Activated CD4-positive, alpha-beta T cell treated with anti-CD3 and anti-CD28 coated beads, Interleukin-2, amount 10 ng/mL, durations not matched to agents 24 days and 14 days (primary cell): ENCODE measurements at regions not wholly inside any gene's neighbourhood (a gene's known extent, or its start where the extent isn't known, plus 50 kb on each side); places are given as distances from the start of the nearest gene placed in this dataset.
"Not testable (repeated sequence)": the region's sequence is repeated elsewhere in the genome, so short reads cannot be mapped to it uniquely, and the experiment has no call there.

Experiments used
- DNase-seq: peaks from one replicate; pipeline ENCODE4 v3.0.0; 2022
- H3K27ac Mint-ChIP-seq: one replicate; pipeline ENCODE4 v1.8.0; 2022; ENCODE audit warnings: mild to moderate bottlenecking, mixed read lengths
- H3K27me3 Mint-ChIP-seq: one replicate; pipeline ENCODE4 v1.8.0; 2022; ENCODE audit warnings: mixed read lengths
- H3K36me3 Mint-ChIP-seq: one replicate; pipeline ENCODE4 v1.8.0; 2022; ENCODE audit warnings: low read depth, mild to moderate bottlenecking, mixed read lengths
- H3K4me1 Mint-ChIP-seq: one replicate; pipeline ENCODE4 v1.8.0; 2021; ENCODE audit warnings: mixed read lengths
- H3K4me3 Mint-ChIP-seq: one replicate; pipeline ENCODE4 v1.8.0; 2022; ENCODE audit warnings: mild to moderate bottlenecking, moderate library complexity, mixed read lengths
- H3K9me3 Mint-ChIP-seq: one replicate; pipeline ENCODE4 v1.8.0; 2021; ENCODE audit warnings: mixed read lengths
- intact Hi-C: fragments of 100-400 bp; cut with micrococcal nuclease; formaldehyde crosslinking; loops from one replicate; pipeline ENCODE4 v1.15.1; 2023

- no peak overlapping the region for H3K4me3 Mint-ChIP-seq
Measured at GRCh38 chr10:81541517-81541916, 333.5 kb upstream of the NRG3 start.

GRCh38 chr10:81546243-81546642, 328.8 kb upstream of the NRG3 start:
- DNase-seq = no peak
- Mint-ChIP-seq H3K4me1 (no peaks in the 10 kb centered on the region), H3K27me3 (no peaks in the 10 kb centered on the region), H3K27ac (no peak overlapping the region), H3K9me3 (no peaks in the 10 kb centered on the region), H3K4me3 (no peak overlapping the region), H3K36me3 (no peaks in the 10 kb centered on the region)
- intact Hi-C loops = no loop called here

More at GRCh38 chr10:81541517-81541916, 333.5 kb upstream of the NRG3 start:
- DNase-seq = no peak
- intact Hi-C loops = no loop called here
- Mint-ChIP-seq H3K36me3 (no peaks in the 10 kb centered on the region), H3K27ac (no peak overlapping the region), H3K9me3 (peaks cover 9% of the 10 kb centered on the region), H3K27me3 (no peaks in the 10 kb centered on the region), H3K4me1 (no peaks in the 10 kb centered on the region)

- no peaks in the 10 kb centered on the region for H3K36me3 Mint-ChIP-seq
- no peak overlapping the region for H3K27ac Mint-ChIP-seq
- intact Hi-C loops = no loop called here
- no peak for DNase-seq
- H3K4me1 Mint-ChIP-seq = no peaks in the 10 kb centered on the region
- no peaks in the 10 kb centered on the region for H3K27me3 Mint-ChIP-seq
- no peaks in the 10 kb centered on the region for H3K9me3 Mint-ChIP-seq
- H3K4me3 Mint-ChIP-seq = no peak overlapping the region
Measured at GRCh38 chr10:81548160-81548559, 326.8 kb upstream of the NRG3 start.

- no peaks in the 10 kb centered on the region for H3K4me1 Mint-ChIP-seq
- H3K27ac Mint-ChIP-seq = no peak overlapping the region
- no peak for DNase-seq
- H3K9me3 Mint-ChIP-seq = peaks cover 10% of the 10 kb centered on the region
- H3K27me3 Mint-ChIP-seq = no peaks in the 10 kb centered on the region
- no peaks in the 10 kb centered on the region for H3K36me3 Mint-ChIP-seq
- intact Hi-C loops = no loop called here
- H3K4me3 Mint-ChIP-seq = no peak overlapping the region
Measured at GRCh38 chr10:81564143-81564542, 310.9 kb upstream of the NRG3 start.

GRCh38 chr10:81569488-81569887, 305.5 kb upstream of the NRG3 start:
- no peak overlapping the region for H3K4me3 Mint-ChIP-seq

GRCh38 chr10:81570349-81570748, 304.6 kb upstream of the NRG3 start:
- Mint-ChIP-seq H3K4me3 (no peak overlapping the region), H3K9me3 (no peaks in the 10 kb centered on the region), H3K27me3 (no peaks in the 10 kb centered on the region), H3K27ac (no peak overlapping the region), H3K4me1 (no peaks in the 10 kb centered on the region), H3K36me3 (no peaks in the 10 kb centered on the region)
- DNase-seq = no peak
- intact Hi-C loops = no loop called here

More at GRCh38 chr10:81569488-81569887, 305.5 kb upstream of the NRG3 start:
- no peaks in the 10 kb centered on the region for H3K9me3 Mint-ChIP-seq
- H3K36me3 Mint-ChIP-seq = no peaks in the 10 kb centered on the region
- no peaks in the 10 kb centered on the region for H3K27me3 Mint-ChIP-seq
- DNase-seq = no peak
- no peaks in the 10 kb centered on the region for H3K4me1 Mint-ChIP-seq
- intact Hi-C loops = no loop called here
- H3K27ac Mint-ChIP-seq = no peak overlapping the region

- Mint-ChIP-seq H3K4me1 (no peaks in the 10 kb centered on the region), H3K27me3 (no peaks in the 10 kb centered on the region), H3K4me3 (no peak overlapping the region), H3K9me3 (peaks cover 3% of the 10 kb centered on the region), H3K36me3 (no peaks in the 10 kb centered on the region), H3K27ac (no peak overlapping the region)
- intact Hi-C loops = no loop called here
- DNase-seq = no peak
Measured at GRCh38 chr10:81570878-81571794, 303.9 kb upstream of the NRG3 start.

- Mint-ChIP-seq H3K4me1 (no peaks in the 10 kb centered on the region), H3K4me3 (no peak overlapping the region), H3K27ac (no peak overlapping the region), H3K36me3 (no peaks in the 10 kb centered on the region), H3K9me3 (peaks cover 3% of the 10 kb centered on the region), H3K27me3 (no peaks in the 10 kb centered on the region)
- intact Hi-C loops = no loop called here
- DNase-seq = no peak
Measured at GRCh38 chr10:81575036-81575435, 300.0 kb upstream of the NRG3 start.

GRCh38 chr10:81576336-81576735, 298.7 kb upstream of the NRG3 start:
- no peaks in the 10 kb centered on the region for H3K4me1 Mint-ChIP-seq
- no peak for DNase-seq
- peaks cover 3% of the 10 kb centered on the region for H3K9me3 Mint-ChIP-seq
- H3K36me3 Mint-ChIP-seq = no peaks in the 10 kb centered on the region
- intact Hi-C loops = no loop called here
- H3K4me3 Mint-ChIP-seq = no peak overlapping the region
- H3K27ac Mint-ChIP-seq = no peak overlapping the region
- no peaks in the 10 kb centered on the region for H3K27me3 Mint-ChIP-seq

GRCh38 chr10:81594991-81595390, 280.0 kb upstream of the NRG3 start:
- intact Hi-C loops = no loop called here
- Mint-ChIP-seq H3K4me1 (no peaks in the 10 kb centered on the region), H3K9me3 (peaks cover 5% of the 10 kb centered on the region), H3K27me3 (no peaks in the 10 kb centered on the region), H3K27ac (no peak overlapping the region), H3K36me3 (no peaks in the 10 kb centered on the region), H3K4me3 (no peak overlapping the region)
- no peak for DNase-seq

- intact Hi-C loops = no loop called here
- no peaks in the 10 kb centered on the region for H3K9me3 Mint-ChIP-seq
- no peak for DNase-seq
- H3K4me1 Mint-ChIP-seq = no peaks in the 10 kb centered on the region
- H3K27me3 Mint-ChIP-seq = no peaks in the 10 kb centered on the region
- H3K27ac Mint-ChIP-seq = no peak overlapping the region
- no peaks in the 10 kb centered on the region for H3K36me3 Mint-ChIP-seq
- no peak overlapping the region for H3K4me3 Mint-ChIP-seq
Measured at GRCh38 chr10:81600185-81600584, 274.8 kb upstream of the NRG3 start.

GRCh38 chr10:81603106-81603620, 271.8 kb upstream of the NRG3 start:
- Mint-ChIP-seq H3K36me3 (no peaks in the 10 kb centered on the region), H3K4me1 (no peaks in the 10 kb centered on the region), H3K27ac (no peak overlapping the region), H3K9me3 (no peaks in the 10 kb centered on the region), H3K4me3 (no peak overlapping the region), H3K27me3 (no peaks in the 10 kb centered on the region)
- DNase-seq = no peak
- intact Hi-C loops = no loop called here

- DNase-seq, H3K9me3 Mint-ChIP-seq, H3K4me3 Mint-ChIP-seq, H3K4me1 Mint-ChIP-seq, intact Hi-C loops, H3K27ac Mint-ChIP-seq, H3K36me3 Mint-ChIP-seq, H3K27me3 Mint-ChIP-seq: not testable (repeated sequence)
Measured at GRCh38 chr10:81644485-81644884, 230.5 kb upstream of the NRG3 start.

- DNase-seq = no peak
- H3K36me3 Mint-ChIP-seq = no peaks in the 10 kb centered on the region
- no peaks in the 10 kb centered on the region for H3K4me1 Mint-ChIP-seq
- H3K9me3 Mint-ChIP-seq = no peaks in the 10 kb centered on the region
- H3K4me3 Mint-ChIP-seq = no peak overlapping the region
- intact Hi-C loops = no loop called here
- H3K27ac Mint-ChIP-seq = no peak overlapping the region
- no peaks in the 10 kb centered on the region for H3K27me3 Mint-ChIP-seq
Measured at GRCh38 chr10:81655986-81656385, 219.0 kb upstream of the NRG3 start.

- no peak for DNase-seq
- intact Hi-C loops = no loop called here
- no peak overlapping the region for H3K27ac Mint-ChIP-seq
- no peaks in the 10 kb centered on the region for H3K4me1 Mint-ChIP-seq
- no peaks in the 10 kb centered on the region for H3K27me3 Mint-ChIP-seq
- no peaks in the 10 kb centered on the region for H3K36me3 Mint-ChIP-seq
- H3K4me3 Mint-ChIP-seq = no peak overlapping the region
- peaks cover 4% of the 10 kb centered on the region for H3K9me3 Mint-ChIP-seq
Measured at GRCh38 chr10:81662837-81663236, 212.2 kb upstream of the NRG3 start.
